ENCODE measurements at regions not wholly inside any gene's neighbourhood (a gene's known extent, or its start where the extent isn't known, plus 50 kb on each side); places are given as distances from the start of the nearest gene placed in this dataset.
A peak's percentile ranks its signal among the peaks of the same experiment; 100 is the strongest.

DNA sequence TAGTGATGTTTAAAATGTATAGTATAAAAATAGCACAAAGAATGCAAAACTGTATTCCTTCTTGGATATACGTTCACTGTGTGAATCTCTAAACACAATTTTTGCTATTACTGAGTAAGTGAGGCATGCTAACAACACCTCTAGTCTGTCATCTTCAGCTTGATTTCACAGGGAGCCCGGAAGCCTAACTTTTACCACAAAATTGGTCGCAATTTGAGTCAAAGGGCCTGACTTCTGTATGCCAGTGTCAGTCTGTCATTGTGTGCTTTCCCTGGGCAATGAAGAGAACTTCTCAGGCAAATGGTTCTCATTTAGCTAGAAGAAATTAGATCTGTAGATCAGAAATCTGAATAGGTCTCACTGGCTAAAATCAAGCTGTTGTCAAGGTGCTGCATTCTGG lies 1059.5 kb downstream of the FAM181B start:
- DNase-seq (ENCODE audit: low read depth, low spot score) = no peak

DNA sequence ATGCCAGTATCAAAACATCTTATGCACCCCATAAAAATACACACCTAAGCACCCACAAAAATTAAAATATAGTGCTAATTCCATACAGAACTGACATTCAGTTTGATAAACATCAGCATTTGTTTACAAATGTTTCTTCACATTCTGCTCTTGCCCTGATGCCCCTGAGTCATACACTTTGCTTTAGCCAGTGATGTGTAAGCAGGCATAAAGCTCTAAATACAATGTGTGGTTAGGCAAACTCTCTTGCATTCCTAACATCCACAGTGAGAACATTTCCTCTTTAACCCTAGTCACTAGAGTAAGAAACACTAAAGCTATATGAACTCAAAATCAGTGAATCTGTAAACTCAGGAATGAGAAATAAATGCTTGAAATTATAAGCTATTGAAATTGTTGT lies 1060.7 kb downstream of the FAM181B start:
- Histone ChIP-seq H3K4me1 (ENCODE audit: insufficient read depth, insufficient read length) (no peaks in the 10 kb centered on the region), H3K9me3 (ENCODE audit: insufficient read depth, low read length) (no peaks in the 10 kb centered on the region), H3K36me3 (ENCODE audit: insufficient read depth, insufficient read length, low read length) (no peaks in the 10 kb centered on the region), H3K27me3 (ENCODE audit: insufficient read depth, insufficient read length) (no peaks in the 10 kb centered on the region), H3K4me3 (ENCODE audit: insufficient read length, low read depth) (no peak overlapping the region), H3K9ac (ENCODE audit: insufficient read length, low read depth) (no peak overlapping the region)
- DNase-seq (ENCODE audit: low read depth, low spot score) = no peak
- TF ChIP-seq ZNF274 (IDR thresholded peaks at IDR 0.05; ENCODE audit: low read depth, low read length) (no peak), SUZ12 (IDR thresholded peaks at IDR 0.05; ENCODE audit: extremely low read depth, insufficient read depth, insufficient read length) (no peak), YY1 (IDR thresholded peaks at IDR 0.05; ENCODE audit: insufficient read depth, insufficient read length) (no peak)

More for the DNA sequence above, 1059.5 kb downstream of the FAM181B start:
- no peaks in the 10 kb centered on the region for H3K36me3 ChIP-seq (ENCODE audit: insufficient read depth, insufficient read length, low read length)
- no peaks in the 10 kb centered on the region for H3K9me3 ChIP-seq (ENCODE audit: insufficient read depth, low read length)
- no peaks in the 10 kb centered on the region for H3K27me3 ChIP-seq (ENCODE audit: insufficient read depth, insufficient read length)
- H3K4me1 ChIP-seq (ENCODE audit: insufficient read depth, insufficient read length) = no peaks in the 10 kb centered on the region
- H3K4me3 ChIP-seq (ENCODE audit: insufficient read length, low read depth) = no peak overlapping the region
- TF ChIP-seq ZNF274 (IDR thresholded peaks at IDR 0.05; ENCODE audit: low read depth, low read length) (no peak), YY1 (IDR thresholded peaks at IDR 0.05; ENCODE audit: insufficient read depth, insufficient read length) (no peak), SUZ12 (IDR thresholded peaks at IDR 0.05; ENCODE audit: extremely low read depth, insufficient read depth, insufficient read length) (no peak)
- H3K9ac ChIP-seq (ENCODE audit: insufficient read length, low read depth) = no peak overlapping the region

DNA sequence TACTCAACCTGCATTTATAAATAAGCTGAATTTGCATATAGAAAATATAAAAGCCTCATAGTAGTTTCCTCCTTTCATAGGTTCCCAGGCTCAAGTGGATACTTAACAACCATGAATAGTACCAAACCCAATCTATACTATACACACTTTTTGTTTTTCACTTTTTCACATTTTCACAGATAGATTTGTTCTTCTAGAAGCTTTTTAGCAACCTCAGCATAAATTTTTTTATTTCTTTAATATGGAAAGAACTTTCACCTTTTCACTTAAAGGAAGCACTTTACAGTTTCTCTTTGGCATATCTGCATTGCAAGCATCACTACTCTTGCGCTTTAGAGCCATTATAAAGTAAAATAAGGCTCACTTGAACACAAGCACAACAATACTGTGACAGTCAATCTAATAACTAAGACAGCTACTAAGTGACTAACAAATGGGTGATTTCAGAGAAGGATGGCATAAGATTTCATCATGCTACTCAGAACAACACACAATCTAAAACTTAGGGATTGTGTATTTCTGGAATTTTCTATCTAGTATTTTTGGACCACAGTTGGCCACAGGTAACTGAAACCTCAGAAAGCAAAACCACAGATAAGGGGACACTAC lies 1063.6 kb downstream of the FAM181B start:
- DNase-seq (ENCODE audit: low read depth, low spot score) = no peak
- H3K4me3 ChIP-seq (ENCODE audit: insufficient read length, low read depth) = no peak overlapping the region
- H3K9ac ChIP-seq (ENCODE audit: insufficient read length, low read depth) = no peak overlapping the region
- no peaks in the 10 kb centered on the region for H3K36me3 ChIP-seq (ENCODE audit: insufficient read depth, insufficient read length, low read length)
- no peaks in the 10 kb centered on the region for H3K4me1 ChIP-seq (ENCODE audit: insufficient read depth, insufficient read length)
- TF ChIP-seq YY1 (IDR thresholded peaks at IDR 0.05; ENCODE audit: insufficient read depth, insufficient read length) = no peak
- TF ChIP-seq SUZ12 (IDR thresholded peaks at IDR 0.05; ENCODE audit: extremely low read depth, insufficient read depth, insufficient read length) = no peak
- no peak for TF ChIP-seq ZNF274 (IDR thresholded peaks at IDR 0.05; ENCODE audit: low read depth, low read length)
- H3K9me3 ChIP-seq (ENCODE audit: insufficient read depth, low read length) = no peaks in the 10 kb centered on the region
- no peaks in the 10 kb centered on the region for H3K27me3 ChIP-seq (ENCODE audit: insufficient read depth, insufficient read length)

DNA sequence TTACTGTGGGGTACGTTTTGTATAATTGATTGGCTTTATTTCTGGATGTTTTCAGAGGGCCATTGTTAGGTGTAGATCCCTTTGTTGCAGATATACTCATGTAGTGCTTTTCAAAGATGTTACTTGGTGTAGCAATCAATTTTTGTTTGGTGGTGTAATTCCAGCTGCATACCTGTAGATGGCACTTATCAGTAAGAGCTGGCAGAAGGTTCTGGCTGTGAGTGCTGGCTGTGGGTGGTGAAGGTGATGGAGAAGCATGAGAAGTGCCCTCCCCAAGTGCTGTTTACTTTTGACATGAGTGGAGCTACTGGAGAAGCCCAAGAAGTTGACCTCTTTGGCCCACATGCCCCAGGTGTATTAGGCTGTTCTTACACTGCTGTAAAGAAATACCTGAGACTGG lies 1074.9 kb downstream of the FAM181B start:
- H3K4me3 ChIP-seq (ENCODE audit: insufficient read length, low read depth) = no peak overlapping the region
- no peak overlapping the region for H3K9ac ChIP-seq (ENCODE audit: insufficient read length, low read depth)
- H3K9me3 ChIP-seq (ENCODE audit: insufficient read depth, low read length) = no peaks in the 10 kb centered on the region; the same call in 1 of the 2 replicates
- DNase-seq (ENCODE audit: low read depth, low spot score) = peak; percentile 20
- TF ChIP-seq SUZ12 (IDR thresholded peaks at IDR 0.05; ENCODE audit: extremely low read depth, insufficient read depth, insufficient read length) (no peak), ZNF274 (IDR thresholded peaks at IDR 0.05; ENCODE audit: low read depth, low read length) (no peak), YY1 (IDR thresholded peaks at IDR 0.05; ENCODE audit: insufficient read depth, insufficient read length) (no peak)
- no peaks in the 10 kb centered on the region for H3K27me3 ChIP-seq (ENCODE audit: insufficient read depth, insufficient read length)
- H3K4me1 ChIP-seq (ENCODE audit: insufficient read depth, insufficient read length) = no peaks in the 10 kb centered on the region
- no peaks in the 10 kb centered on the region for H3K36me3 ChIP-seq (ENCODE audit: insufficient read depth, insufficient read length, low read length)

DNA sequence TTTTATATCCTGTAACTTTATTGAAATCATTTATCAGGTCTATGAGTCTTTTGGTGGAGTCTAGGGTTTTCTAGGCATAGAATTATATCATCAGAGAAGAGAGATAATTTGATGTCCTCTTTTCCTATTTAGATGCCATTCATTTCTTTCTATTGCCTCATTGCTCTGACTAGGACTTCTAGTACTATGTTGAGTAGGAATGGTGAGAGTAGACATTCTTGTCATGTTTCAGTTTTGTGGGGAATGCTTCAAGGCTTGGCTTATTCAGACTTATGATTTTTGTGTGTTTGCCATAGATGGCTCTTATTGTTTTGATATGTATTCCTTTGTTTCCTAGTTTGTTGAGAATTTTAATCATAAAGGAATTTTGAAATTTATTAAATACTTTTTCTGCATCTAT lies 1078.3 kb downstream of the FAM181B start:
- DNase-seq (ENCODE audit: low read depth, low spot score) = no peak
- no peak for TF ChIP-seq YY1 (IDR thresholded peaks at IDR 0.05; ENCODE audit: insufficient read depth, insufficient read length)
- no peak for TF ChIP-seq SUZ12 (IDR thresholded peaks at IDR 0.05; ENCODE audit: extremely low read depth, insufficient read depth, insufficient read length)
- no peak for TF ChIP-seq ZNF274 (IDR thresholded peaks at IDR 0.05; ENCODE audit: low read depth, low read length)
- Histone ChIP-seq H3K4me1 (ENCODE audit: insufficient read depth, insufficient read length) (no peaks in the 10 kb centered on the region), H3K9ac (ENCODE audit: insufficient read length, low read depth) (no peak overlapping the region), H3K9me3 (ENCODE audit: insufficient read depth, low read length) (no peaks in the 10 kb centered on the region; the same call in 1 of the 2 replicates), H3K36me3 (ENCODE audit: insufficient read depth, insufficient read length, low read length) (no peaks in the 10 kb centered on the region), H3K4me3 (ENCODE audit: insufficient read length, low read depth) (no peak overlapping the region), H3K27me3 (ENCODE audit: insufficient read depth, insufficient read length) (no peaks in the 10 kb centered on the region)

DNA sequence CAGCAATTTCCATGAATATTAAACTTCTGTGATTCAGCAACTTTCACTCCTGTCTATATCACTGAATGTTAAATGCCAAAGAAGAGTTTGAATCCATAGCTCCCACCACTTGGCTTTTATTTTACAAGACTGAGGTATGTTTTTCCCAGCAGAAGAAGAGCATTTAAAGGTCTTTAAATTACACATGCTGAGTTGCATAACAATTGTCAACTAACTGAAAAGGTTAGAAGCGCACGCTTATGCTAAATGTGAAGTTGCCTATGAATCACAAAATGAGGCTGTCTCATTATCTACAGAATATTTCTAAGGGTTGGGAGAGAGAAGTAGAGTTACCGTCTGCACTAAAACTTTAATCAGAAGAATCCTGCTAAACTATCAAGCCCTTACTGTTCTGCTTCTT lies 1086.3 kb downstream of the FAM181B start:
- Histone ChIP-seq H3K4me3 (ENCODE audit: insufficient read length, low read depth) (no peak overlapping the region), H3K9me3 (ENCODE audit: insufficient read depth, low read length) (no peaks in the 10 kb centered on the region), H3K27me3 (ENCODE audit: insufficient read depth, insufficient read length) (no peaks in the 10 kb centered on the region), H3K36me3 (ENCODE audit: insufficient read depth, insufficient read length, low read length) (no peaks in the 10 kb centered on the region), H3K9ac (ENCODE audit: insufficient read length, low read depth) (no peak overlapping the region), H3K4me1 (ENCODE audit: insufficient read depth, insufficient read length) (no peaks in the 10 kb centered on the region)
- TF ChIP-seq ZNF274 (IDR thresholded peaks at IDR 0.05; ENCODE audit: low read depth, low read length) (no peak), SUZ12 (IDR thresholded peaks at IDR 0.05; ENCODE audit: extremely low read depth, insufficient read depth, insufficient read length) (no peak), YY1 (IDR thresholded peaks at IDR 0.05; ENCODE audit: insufficient read depth, insufficient read length) (no peak)
- DNase-seq (ENCODE audit: low read depth, low spot score) = peak; percentile 44

DNA sequence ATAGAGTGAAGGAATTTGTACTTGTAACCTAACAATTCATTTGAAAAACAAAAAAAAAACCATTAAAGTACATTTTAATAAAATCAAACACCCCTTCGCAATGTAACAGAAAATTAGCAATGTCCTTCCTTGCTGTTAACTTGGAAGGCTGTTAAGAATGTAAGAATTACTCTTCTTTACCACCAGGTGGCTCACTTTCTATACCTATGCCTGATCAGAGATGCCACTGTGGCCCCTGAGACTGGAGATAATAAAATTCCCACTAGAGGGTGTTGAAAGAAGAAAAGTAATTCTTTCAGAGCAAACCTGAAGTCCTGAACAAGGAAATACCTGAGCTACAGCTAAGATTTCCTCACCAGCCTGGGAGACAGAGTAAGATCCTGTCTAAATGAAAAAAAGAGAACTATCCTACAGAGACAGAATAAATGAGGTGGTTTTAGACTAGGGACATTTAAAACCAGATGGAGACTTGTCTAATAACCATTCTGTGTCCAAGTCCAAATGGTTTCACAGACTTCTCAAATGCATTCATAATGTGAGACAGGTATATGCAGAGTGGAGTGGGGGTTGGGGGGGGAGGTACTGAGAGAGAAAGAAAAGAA lies 1089.3 kb downstream of the FAM181B start:
- Histone ChIP-seq H3K9ac (ENCODE audit: insufficient read length, low read depth) (no peak overlapping the region), H3K4me1 (ENCODE audit: insufficient read depth, insufficient read length) (no peaks in the 10 kb centered on the region), H3K9me3 (ENCODE audit: insufficient read depth, low read length) (no peaks in the 10 kb centered on the region), H3K4me3 (ENCODE audit: insufficient read length, low read depth) (no peak overlapping the region), H3K36me3 (ENCODE audit: insufficient read depth, insufficient read length, low read length) (no peaks in the 10 kb centered on the region), H3K27me3 (ENCODE audit: insufficient read depth, insufficient read length) (no peaks in the 10 kb centered on the region)
- TF ChIP-seq ZNF274 (IDR thresholded peaks at IDR 0.05; ENCODE audit: low read depth, low read length) (no peak), YY1 (IDR thresholded peaks at IDR 0.05; ENCODE audit: insufficient read depth, insufficient read length) (no peak), SUZ12 (IDR thresholded peaks at IDR 0.05; ENCODE audit: extremely low read depth, insufficient read depth, insufficient read length) (no peak)
- peak; percentile 44 for DNase-seq (ENCODE audit: low read depth, low spot score)
